HG03457 (cell line): ENCODE measurements at regions not wholly inside any gene's neighbourhood (a gene's known extent, or its start where the extent isn't known, plus 50 kb on each side); places are given as distances from the start of the nearest gene placed in this dataset.

Source experiments
- ATAC-seq: cut with Tn5 transposase; IDR thresholded peaks from one replicate; pipeline ENCODE4 v1.9.1; 2021; ENCODE audit warnings: moderate number of reproducible peaks; ENCODE audit not compliant: unreplicated experiment

DNA sequence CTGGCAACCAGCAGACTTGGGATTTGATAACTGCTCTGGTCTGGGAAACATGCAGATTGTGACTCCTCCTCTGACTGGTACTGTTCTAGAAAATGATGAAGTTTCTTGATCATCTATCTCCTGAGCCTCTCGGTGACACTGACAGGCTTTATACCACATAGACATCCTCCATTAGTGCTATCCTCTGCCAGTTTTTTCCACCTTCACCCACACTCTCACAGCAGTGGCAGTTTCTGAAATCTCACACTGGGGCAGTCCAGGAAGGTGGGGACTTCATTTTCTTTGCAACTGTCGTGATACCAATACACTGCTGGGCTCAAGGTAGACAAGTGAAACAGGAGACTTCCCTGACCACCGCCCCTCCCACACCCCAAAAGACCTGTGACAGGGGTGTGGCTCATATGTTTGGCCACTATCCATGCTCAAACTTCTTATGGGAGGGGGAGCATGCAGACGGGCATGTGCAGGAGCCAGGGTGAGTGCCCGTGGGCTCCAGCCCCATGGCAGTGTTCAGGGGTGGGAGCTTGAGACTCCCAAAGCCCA is 66.3 kb upstream of the RMDN2 start:
- no peak for ATAC-seq

DNA sequence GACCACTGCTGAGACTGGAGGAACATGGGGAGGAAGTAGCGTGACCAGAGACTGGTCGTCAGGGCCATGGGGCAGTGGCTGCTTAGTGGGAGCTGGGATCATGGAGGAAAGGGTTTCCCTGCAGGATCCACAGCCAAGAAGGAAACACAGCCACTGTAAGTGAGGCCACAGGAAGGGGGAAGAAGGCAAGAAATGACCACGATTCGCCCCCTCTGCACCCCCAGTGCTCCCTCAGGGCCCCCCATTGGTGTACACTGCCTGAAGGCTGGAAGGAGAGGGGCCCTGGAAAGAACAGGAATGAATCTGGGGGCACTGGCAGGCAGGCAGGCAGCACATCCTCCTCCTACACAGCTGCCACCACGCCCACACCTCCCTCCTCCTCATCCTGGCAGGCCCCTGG is 62.5 kb upstream of the RMDN2 start:
- no peak for ATAC-seq

DNA sequence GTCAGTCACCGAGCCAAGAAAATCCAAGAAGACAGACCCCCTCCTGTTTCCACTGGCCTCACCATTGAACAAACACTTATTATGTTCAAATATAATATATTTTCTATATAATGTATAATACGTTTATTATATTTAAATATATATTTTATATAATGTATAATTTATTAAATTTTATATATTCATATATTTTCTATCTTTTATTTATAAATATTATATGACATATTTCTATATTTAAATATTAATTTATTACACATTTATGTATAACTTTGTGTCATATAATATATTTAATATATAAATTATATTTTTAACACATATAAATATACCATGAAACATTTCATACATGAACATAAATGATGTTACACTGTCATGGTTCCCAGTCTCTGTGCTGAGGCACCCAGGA is 60.9 kb upstream of the RMDN2 start:
- no peak for ATAC-seq

DNA sequence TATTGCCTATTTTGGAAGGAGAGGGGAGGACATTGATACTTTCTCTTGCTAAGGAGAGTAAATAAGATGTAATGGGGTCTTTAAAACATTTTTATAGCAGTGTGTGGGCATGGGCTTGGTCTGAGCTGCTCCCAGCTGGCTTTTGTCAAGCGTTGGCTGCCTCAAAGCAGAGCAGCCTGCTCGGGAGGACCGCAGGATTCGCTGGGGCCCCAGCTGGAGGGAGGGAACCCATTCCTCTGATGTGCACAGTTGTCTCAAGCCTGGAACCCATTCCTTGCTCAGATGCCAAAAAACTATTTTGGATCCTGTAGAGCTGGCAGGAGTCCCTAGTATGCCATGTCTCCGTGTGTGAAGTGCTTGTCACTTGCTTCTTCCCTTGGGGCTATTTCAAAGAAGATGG is 59.4 kb upstream of the RMDN2 start:
- ATAC-seq: no peak

DNA sequence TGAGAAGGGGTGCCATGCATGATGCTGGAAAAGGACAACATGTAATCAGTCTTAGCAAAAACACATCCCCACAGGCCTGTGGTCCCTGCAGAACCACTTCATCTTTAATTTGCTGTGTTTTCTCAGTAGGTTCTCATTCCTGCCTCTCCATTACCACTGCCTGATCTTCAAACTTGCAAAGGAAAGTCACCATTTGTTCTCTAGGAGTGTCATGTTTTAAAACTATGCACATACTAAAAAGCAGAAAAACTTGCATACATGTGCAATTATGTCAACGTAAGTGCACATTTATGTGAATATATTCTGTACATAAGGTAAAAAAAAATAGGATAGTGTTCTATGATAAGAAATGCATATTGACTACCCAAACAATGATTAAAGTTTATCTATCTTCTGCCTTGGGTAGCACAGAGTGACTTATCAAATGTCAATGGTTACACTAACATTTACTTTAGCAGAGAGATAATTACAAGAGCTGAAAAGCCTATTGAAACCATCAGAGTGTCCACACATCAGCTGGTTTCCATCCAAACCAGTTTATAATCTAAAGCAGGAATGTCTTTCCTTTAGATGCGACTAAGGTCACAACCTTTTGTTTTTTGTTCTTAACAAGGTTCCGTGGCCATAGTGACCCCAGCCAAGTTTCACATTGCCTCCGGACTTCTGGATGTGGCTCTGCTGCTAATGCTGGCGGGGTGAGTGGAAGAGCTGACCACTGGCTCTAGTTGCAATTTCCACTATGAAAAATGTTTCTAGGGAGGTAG is 58.7 kb upstream of the RMDN2 start:
- ATAC-seq: no peak

DNA sequence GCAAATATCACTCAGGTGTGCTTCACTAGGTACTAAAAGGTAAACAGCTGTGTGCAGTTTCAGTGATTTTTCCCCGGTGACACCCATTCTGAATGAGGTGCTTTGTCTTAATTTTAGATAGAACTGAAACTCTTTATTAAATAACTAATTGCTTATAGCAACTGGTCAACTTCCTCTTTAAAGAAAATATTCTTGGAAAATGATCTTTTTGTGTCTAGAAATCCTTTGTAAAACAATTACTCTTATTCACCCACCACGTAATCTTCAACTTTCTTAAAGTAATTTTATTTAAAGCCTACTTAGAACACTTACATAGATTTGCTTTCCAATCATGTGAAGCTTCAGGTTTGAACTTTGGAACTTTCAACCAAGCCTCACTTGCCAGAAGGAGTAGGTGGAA is 57.9 kb upstream of the RMDN2 start:
- no peak for ATAC-seq

DNA sequence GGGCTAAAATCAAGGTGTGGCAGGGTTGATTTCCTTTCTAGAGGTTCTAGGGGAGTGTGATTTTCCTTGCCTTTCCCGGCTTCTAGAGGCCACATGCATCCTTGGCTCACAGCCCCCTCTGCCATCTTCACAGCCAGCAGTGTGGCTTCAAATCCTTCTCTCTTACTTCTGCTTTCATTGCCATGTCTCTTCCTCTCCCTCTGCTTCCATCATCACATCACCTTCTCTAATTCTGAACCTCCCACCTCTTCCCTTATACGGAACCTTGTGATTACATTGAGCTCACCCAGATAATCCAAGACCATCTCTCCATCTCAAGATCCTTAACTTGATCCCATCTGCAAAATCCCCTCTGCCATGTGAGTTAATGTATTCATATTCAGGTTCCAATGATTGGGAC is 56.2 kb upstream of the RMDN2 start:
- no peak for ATAC-seq

DNA sequence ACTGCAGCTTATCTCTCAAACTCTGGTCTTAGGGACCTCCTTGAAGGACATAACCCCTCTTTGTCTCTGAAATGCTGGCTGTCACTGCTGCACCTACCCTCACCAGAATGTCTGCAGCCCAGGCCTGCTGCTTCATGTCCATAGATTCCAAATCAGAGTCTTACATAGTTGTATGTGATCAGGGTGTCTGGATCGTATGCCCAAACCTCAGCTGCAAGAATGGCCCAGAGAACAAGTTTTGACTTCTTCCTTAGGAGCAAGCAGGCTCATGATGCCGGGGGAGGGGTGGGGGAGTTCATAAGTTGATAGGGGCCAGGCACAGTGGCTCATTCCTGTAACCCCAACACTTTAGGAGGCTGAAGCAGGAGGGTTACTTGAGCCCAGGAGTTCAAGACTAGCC is 55.8 kb upstream of the RMDN2 start:
- ATAC-seq: no peak

DNA sequence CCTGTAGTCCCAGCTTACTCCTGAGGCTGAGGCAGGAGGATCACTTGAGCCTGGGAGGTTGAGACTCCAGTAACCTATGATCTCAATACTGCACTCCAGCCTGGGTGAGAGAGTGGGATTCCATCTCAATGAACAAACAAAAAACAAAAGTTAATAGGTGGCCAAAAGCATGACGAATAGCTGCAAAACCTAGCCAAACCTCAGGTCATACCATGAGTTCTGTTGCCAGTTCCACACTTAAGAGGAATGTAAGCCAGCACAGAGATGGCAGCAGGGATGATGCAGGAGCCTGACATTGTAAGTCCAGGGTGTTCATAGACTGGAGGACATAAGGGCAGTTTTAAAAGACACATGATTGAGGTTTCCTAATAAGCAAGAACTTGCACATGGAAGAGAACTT is 55.3 kb upstream of the RMDN2 start:
- no peak for ATAC-seq

DNA sequence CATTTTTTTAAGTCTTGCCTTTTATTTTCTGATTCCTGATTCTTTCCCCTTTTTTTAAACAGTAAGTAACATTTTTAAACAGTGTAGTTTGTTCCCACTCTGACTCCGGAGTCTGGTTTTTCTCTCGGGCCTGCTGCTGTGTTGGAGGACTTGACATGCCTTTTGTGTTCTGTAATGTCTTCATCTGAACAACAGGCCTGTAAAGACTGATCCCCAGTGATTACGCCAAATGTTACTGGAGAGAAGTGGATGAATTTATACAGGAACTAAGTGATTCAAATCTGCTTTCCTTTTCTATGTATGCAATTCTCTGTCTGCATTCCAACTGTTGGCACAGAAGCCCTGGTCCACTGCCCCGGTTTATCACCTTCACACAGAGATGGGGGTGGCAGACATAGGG is 54.3 kb upstream of the RMDN2 start:
- ATAC-seq: no peak

DNA sequence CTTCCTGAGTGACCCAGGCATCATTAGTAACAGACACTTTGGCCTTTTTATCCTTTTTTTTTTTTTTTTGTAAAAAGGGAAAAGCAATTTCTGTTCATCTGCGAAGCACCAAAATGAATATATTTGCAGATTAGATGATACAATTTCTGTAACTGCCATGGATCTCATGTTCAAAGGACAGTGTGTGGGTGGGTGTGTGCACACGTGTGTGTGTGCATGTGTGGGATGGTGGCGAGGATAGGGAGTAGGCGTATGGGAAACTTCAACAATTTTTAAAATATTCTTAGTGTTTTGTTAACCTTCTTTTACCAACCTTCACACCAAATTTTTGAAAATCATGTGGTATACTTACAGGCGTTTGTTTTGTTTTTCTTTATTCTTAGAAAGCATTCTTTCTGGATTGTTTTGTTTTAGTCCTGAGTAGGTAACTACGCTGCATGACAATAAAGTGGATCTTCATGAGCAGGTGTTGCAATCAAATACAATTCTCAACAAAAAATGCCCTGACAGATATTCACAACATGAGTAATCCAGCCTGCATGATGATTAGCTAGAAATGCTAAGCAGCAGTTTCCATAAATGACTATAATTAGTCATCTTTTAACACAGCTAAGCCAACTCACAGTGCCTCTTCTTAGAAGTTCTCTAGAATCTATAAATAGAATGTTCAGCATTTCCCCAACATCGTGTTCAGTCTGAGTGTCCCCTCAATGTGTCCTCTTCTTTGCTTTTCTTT is 53.5 kb upstream of the RMDN2 start:
- peak; percentile 70 for ATAC-seq

DNA sequence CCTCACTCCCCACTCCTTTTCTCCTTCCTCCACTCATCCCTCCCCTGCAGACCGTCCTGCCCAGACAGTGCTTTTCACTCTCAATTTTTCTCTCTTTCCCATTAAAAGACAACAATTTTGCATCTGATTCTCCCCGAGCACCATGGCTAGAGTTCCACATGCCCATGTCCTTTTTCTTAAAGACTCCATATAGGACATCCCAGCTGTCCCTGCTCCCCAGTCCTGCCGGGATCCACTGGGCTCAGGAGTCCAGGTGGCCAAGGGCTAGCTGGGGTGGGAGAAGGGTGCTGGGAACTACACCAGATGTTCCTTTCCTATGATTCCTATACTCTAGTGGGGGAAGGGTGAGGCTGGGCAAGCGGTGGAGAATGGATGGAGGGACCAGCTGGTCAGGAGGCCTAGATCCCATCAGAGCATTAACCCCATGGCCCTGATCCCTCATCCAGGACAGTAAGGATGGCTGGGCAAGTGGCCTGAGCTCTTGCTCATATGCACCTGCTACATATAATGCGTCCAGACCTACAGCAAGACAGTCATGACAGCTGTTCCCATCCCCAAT is 52.8 kb upstream of the RMDN2 start:
- ATAC-seq: no peak

DNA sequence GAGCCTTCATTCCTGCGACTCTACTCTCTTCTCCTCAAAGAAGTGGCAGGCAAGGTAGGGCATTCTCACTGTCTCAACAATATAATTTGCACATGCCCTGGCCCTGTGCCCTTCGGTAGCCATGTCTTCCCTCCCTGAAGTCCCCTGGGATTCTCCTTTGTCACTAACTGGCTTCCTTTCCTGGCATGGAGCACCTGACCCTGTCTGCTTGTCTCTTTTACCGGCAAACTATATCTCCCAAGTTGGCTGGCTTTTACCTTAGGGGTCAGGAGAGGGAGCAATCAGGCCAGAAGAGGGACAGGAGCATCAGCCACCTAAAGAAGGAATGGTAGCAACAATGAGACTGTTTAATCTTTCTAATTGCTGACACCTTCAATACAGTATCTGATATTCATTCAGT is 51.9 kb upstream of the RMDN2 start:
- no peak for ATAC-seq

DNA sequence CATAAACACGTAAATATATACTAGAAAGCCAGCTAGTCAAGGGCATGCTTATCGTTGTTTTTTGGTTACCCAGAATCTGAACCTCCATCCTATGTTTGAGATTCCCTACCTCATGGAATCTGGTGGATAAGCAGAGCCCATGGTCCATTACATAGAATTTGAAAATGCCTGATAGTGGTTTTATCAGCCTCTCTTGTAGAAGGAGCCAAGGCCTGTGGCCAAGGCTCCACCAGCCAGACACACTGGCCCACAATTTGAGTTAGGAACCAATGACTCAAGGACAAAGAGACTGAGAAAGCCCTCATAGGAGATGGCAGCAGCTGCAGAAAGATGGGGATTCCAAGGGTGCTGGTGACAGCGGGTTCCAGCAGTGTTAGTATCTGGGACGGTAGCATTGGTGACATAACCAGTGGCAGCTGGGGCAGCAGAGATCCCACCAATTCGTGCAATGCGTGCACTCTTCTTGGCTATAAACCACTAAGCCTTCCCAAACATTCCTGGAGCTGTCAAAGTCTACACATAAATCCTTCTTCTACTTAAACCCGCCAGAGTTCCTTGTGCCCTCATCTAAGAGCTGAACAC is 51.2 kb upstream of the RMDN2 start:
- no peak for ATAC-seq

DNA sequence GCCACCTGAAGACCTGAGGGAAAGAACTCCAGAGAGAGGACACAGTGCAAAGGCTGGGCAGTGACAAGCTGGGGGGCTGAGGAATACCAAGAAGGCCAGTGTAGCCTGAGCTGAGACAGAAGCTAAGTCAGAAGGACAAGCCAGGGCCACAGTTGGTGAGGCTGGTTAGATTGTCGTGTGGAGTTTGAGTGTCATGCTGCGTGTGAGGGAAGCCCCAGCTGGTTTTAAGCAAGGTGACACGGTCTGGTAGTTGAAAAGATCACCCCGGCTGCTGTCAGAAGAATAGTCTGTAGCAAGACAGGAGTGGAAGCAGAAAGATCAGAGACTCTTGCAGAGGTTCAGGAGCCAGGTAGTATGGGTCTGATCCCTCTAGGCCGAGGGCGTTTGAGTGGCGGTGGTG is 50.6 kb upstream of the RMDN2 start:
- ATAC-seq: peak; percentile 44
